H1 (cell line): ENCODE measurements at regions not wholly inside any gene's neighbourhood (a gene's known extent, or its start where the extent isn't known, plus 50 kb on each side); places are given as distances from the start of the nearest gene placed in this dataset.

ENCODE experiments used
- CTCF ChIP-seq, 3 experiments: IDR thresholded peaks; 1 replicate in 2 of 3; 2 replicates in 1 of 3; pipeline versions ENCODE4 v1.5.1 to v1.6.1; 2011; ENCODE audit warnings: low read length in 3 of 3, mild to moderate bottlenecking in 3 of 3, inconsistent platforms in 2 of 3, low read depth in 1 of 3, moderate library complexity in 1 of 3; ENCODE audit not compliant: insufficient read depth in 1 of 3; ENCODE audit errors: control extremely low read depth in 1 of 3
- GABPA ChIP-seq: IDR thresholded peaks from 2 replicates; pipeline ENCODE4 v1.6.1; 2011; ENCODE audit warnings: mild to moderate bottlenecking, low read length, moderate library complexity, borderline replicate concordance; ENCODE audit not compliant: insufficient read depth
- ZNF274 ChIP-seq: IDR thresholded peaks from 2 replicates; pipeline ENCODE4 v1.7.0; 2012; ENCODE audit warnings: low read length, borderline replicate concordance; ENCODE audit errors: extremely low read depth

GRCh38 chr2:21539685-21540084 is 415.9 kb downstream of the TDRD15 start (continued):
- TF ChIP-seq CTCF (IDR thresholded peaks at IDR 0.05; ENCODE audit: control extremely low read depth in 1 of 3, insufficient read depth in 1 of 3, low read depth in 1 of 3, low read length in 3 of 3) (no peak), GABPA (no peak), ZNF274 (no peak)
